ENCODE measurements at regions not wholly inside any gene's neighbourhood (a gene's known extent, or its start where the extent isn't known, plus 50 kb on each side); places are given as distances from the start of the nearest gene placed in this dataset.

- H3K4me3 ChIP-seq (replicated peaks in 1 of 3; ENCODE audit: insufficient read depth in 1 of 3, low read depth in 2 of 3, low read length in 3 of 3) = no peak overlapping the region
- H4K20me1 ChIP-seq (ENCODE audit: insufficient read depth, low read length) = no peaks in the 10 kb centered on the region
- H3K27me3 ChIP-seq (ENCODE audit: control insufficient read depth in 1 of 2, insufficient read depth in 2 of 2, low read length in 2 of 2) = no peaks in the 10 kb centered on the region; a peak in 1 of 5 replicates
- ChIA-PET POLR2A (no interaction called here), CTCF (ENCODE audit: low intra/inter-chr PET ratio, low total read pairs) (no interaction called here)
- H3K4me2 ChIP-seq (ENCODE audit: low read depth, low read length) = no peak overlapping the region
- DNase-seq (ENCODE audit: low spot score) (no peak), ATAC-seq (no peak), FAIRE-seq (no peak)
- no peaks in the 10 kb centered on the region for H3K36me3 ChIP-seq (replicated peaks in 1 of 2; ENCODE audit: control insufficient read depth in 1 of 2, insufficient read depth in 2 of 2, low read length in 2 of 2)
- H3K27ac ChIP-seq (ENCODE audit: extremely low read length, insufficient read depth, low read length) = no peak overlapping the region
- no peak overlapping the region for H2AFZ ChIP-seq (ENCODE audit: low read length)
- under 1% methylated on average over 2 of the region's 2 CpGs for WGBS (ENCODE audit: low lambda C conversion rate)
- intact Hi-C loops (cut with micrococcal nuclease; ENCODE audit: unreplicated experiment) (no loop called here), in situ Hi-C loops (cut with HindIII; ENCODE audit: extremely low pct_ligation_motif_present, low pct_unique_long_range_greater_than_20kb) (no loop called here)
- H3K9me3 ChIP-seq (ENCODE audit: low read length) = no peaks in the 10 kb centered on the region
- no peaks in the 10 kb centered on the region for H3K79me2 ChIP-seq (ENCODE audit: insufficient read depth, low read length)
- no peaks in the 10 kb centered on the region for H3K4me1 ChIP-seq (ENCODE audit: insufficient read depth, low read length)
- no TSS peak for BruUV-seq (replicated peaks)
- TF ChIP-seq ZNF674 (CRISPR knock-in tag; IDR thresholded peaks at IDR 0.05; ENCODE audit: low read depth) (no peak), HNRNPK (IDR thresholded peaks at IDR 0.05; ENCODE audit: low read depth, low read length, poor library complexity, severe bottlenecking) (no peak), ZNF256 (CRISPR knock-in tag; conservative IDR thresholded peaks at IDR 0.05) (no peak), CHD4 (IDR thresholded peaks at IDR 0.05; ENCODE audit: borderline replicate concordance, low read length) (no peak), MED13 (CRISPR knock-in tag; IDR thresholded peaks at IDR 0.05) (no peak), LRRFIP1 (CRISPR knock-in tag; conservative IDR thresholded peaks at IDR 0.05) (no peak), JDP2 (CRISPR knock-in tag; IDR thresholded peaks at IDR 0.05; ENCODE audit: borderline replicate concordance) (no peak), STAT6 (CRISPR knock-in tag; IDR thresholded peaks at IDR 0.05; ENCODE audit: borderline replicate concordance) (no peak), PBX3 (CRISPR knock-in tag; IDR thresholded peaks at IDR 0.05; ENCODE audit: borderline replicate concordance) (no peak), ZNF224 (CRISPR knock-in tag; IDR thresholded peaks at IDR 0.05) (no peak), ZNF441 (CRISPR knock-in tag; IDR thresholded peaks at IDR 0.05; ENCODE audit: borderline replicate concordance) (no peak)
- no peak overlapping the region for H3K9ac ChIP-seq (ENCODE audit: insufficient read depth, low read depth, low read length)
Observed at GRCh38 chr6:135605278-135605790, 107.8 kb upstream of the AHI1 start.

Measured in HepG2 (cell line).